Upper lobe of left lung (tissue), 6 donors: ENCODE measurements at regions not wholly inside any gene's neighbourhood (a gene's known extent, or its start where the extent isn't known, plus 50 kb on each side); places are given as distances from the start of the nearest gene placed in this dataset.

Experiments used
- ATAC-seq, 2 donors: fragments of 200-7000 bp; cut with Tn5 transposase; one replicate each; pipeline ENCODE4 v1.9.1; 2022; ENCODE audit warnings: mild to moderate bottlenecking in 2 of 2, moderate library complexity in 2 of 2; ENCODE audit not compliant: low FRiP score in 2 of 2
- DNase-seq, 2 donors: peaks; one replicate each; pipeline ENCODE4 v3.0.0-alpha.2; 2019 to 2020
- H3K27ac ChIP-seq, 4 donors: fragments of 200-600 bp; sonication (generic); one replicate each; pipeline ENCODE4 v1.5.1; 2016 to 2019
- H3K27me3 ChIP-seq, 4 donors: fragments of 200-600 bp; sonication (generic); one replicate each; pipeline ENCODE4 v1.5.1; 2017 to 2019
- H3K36me3 ChIP-seq, 4 donors: fragments of 200-600 bp; sonication (generic); one replicate each; pipeline ENCODE4 v1.5.1; 2016 to 2019
- H3K4me1 ChIP-seq, 4 donors: fragments of 200-600 bp; sonication (generic); one replicate each; pipeline ENCODE4 v1.5.1; 2018 to 2019
- H3K4me3 ChIP-seq, 4 donors: fragments of 200-600 bp; sonication (generic); one replicate each; pipeline ENCODE4 v1.5.1; 2017 to 2019; ENCODE audit warnings: mild to moderate bottlenecking in 2 of 4, moderate library complexity in 1 of 4
- H3K9me3 ChIP-seq, 4 donors: fragments of 200-600 bp; sonication (generic); one replicate each; pipeline ENCODE4 v1.5.1; 2018 to 2019
- EP300 ChIP-seq, 4 donors: sonication (generic); formaldehyde crosslinking; IDR thresholded peaks; one replicate each; pipeline ENCODE4 v1.5.1; 2017; ENCODE audit warnings: antibody characterized with exemption in 4 of 4, control low read depth in 2 of 4
- POLR2A ChIP-seq, 4 donors: fragments of 450-650 bp; IDR thresholded peaks; one replicate each; pipeline ENCODE4 v1.5.1; 2016 to 2017; ENCODE audit warnings: antibody characterized with exemption in 4 of 4, mild to moderate bottlenecking in 2 of 4
- POLR2AphosphoS5 ChIP-seq, 2 donors: sonication (generic); formaldehyde crosslinking; IDR thresholded peaks; one replicate each; pipeline ENCODE4 v1.5.1; 2017; ENCODE audit warnings: antibody characterized with exemption in 2 of 2
- WGBS, 2 donors: methylation state at CpG; one replicate each; pipeline ENCODE4 v1.1.5; 2017 to 2018; 5-methylcytosine and 5-hydroxymethylcytosine counted together
- TF ChIP-seq, protein P1 (sequence below), 6 experiments: fragments of 450-650 bp in 4 of 6; fragments of 200-600 bp in 2 of 6; sonication (generic) in 2 of 6; IDR thresholded peaks; one replicate each; pipeline ENCODE4 v1.5.1; 2016 to 2019; ENCODE audit warnings: antibody characterized with exemption in 6 of 6
- donor health status: DM: no; HTN: no; CAD: no; lungs with moderate emphysema.
- donor health status: DM: no; HTN: yes; CAD: no; lungs with severe emphysema.

DNA sequence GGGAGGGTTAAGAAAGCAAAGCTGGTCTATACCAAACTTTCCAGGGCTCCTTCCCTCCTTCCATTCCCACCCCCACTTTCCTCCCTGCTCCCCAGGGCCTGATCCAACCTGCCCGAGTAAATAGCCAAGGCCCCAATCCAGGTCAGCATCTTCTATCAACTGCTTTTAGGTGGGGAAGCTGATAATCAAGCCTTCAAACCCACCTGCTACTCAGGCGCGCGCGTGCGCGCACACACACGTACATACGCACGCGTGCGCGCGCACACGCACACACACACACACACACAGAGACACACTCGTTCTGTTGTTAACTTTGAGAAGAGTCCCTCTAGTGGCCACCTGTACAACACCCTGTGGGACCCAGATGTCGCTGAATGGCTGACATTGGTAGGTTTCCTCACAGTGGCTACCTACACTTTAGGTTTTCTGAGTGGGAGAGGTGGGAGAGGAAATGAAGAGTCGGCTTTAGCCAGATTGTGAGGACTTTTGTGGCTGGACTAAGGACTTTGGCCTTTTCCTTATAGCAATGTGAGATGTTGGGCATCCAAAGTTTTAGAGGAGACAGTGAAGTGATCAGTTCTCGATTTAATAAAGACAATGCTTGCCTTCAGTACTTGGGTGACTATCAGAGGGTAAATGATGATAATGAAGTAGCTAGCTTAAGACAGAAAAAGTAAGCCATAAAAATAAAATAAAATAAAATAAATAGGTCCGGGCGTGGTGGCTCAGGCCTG is 179.9 kb upstream of the C2CD4B start:
- TF ChIP-seq, protein P1, sequence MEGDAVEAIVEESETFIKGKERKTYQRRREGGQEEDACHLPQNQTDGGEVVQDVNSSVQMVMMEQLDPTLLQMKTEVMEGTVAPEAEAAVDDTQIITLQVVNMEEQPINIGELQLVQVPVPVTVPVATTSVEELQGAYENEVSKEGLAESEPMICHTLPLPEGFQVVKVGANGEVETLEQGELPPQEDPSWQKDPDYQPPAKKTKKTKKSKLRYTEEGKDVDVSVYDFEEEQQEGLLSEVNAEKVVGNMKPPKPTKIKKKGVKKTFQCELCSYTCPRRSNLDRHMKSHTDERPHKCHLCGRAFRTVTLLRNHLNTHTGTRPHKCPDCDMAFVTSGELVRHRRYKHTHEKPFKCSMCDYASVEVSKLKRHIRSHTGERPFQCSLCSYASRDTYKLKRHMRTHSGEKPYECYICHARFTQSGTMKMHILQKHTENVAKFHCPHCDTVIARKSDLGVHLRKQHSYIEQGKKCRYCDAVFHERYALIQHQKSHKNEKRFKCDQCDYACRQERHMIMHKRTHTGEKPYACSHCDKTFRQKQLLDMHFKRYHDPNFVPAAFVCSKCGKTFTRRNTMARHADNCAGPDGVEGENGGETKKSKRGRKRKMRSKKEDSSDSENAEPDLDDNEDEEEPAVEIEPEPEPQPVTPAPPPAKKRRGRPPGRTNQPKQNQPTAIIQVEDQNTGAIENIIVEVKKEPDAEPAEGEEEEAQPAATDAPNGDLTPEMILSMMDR (IDR thresholded peaks at IDR 0.05): peak; percentile 29 to 65 (median 53)
- no peak for TF ChIP-seq POLR2A (IDR thresholded peaks at IDR 0.05)
- Histone ChIP-seq H3K27ac (no peak overlapping the region), H3K36me3 (no peaks in the 10 kb centered on the region), H3K27me3 (no peaks in the 10 kb centered on the region), H3K4me3 (peak overlapping the region in 2 of 4 donors; percentile 18 to 24), H3K4me1 (peaks cover 0 to 4% (median 0%) of the 10 kb centered on the region in 4 donors), H3K9me3 (peaks cover 0 to 4% (median 0%) of the 10 kb centered on the region in 4 donors)
- WGBS, 2 donors: 46 to 50% methylated on average over 21 of the region's 21 CpGs
- ATAC-seq (peak in 1 of 2 donors; percentile 88), DNase-seq (peak; percentile 51 to 70)

- Histone ChIP-seq H3K27ac (no peak overlapping the region), H3K27me3 (no peaks in the 10 kb centered on the region), H3K4me1 (peaks cover 0 to 4% (median 0%) of the 10 kb centered on the region in 4 donors), H3K9me3 (peaks cover 0 to 4% (median 0%) of the 10 kb centered on the region in 4 donors), H3K4me3 (no peak overlapping the region), H3K36me3 (no peaks in the 10 kb centered on the region)
- TF ChIP-seq POLR2A (IDR thresholded peaks at IDR 0.05): no peak
- TF ChIP-seq EP300 (IDR thresholded peaks at IDR 0.05): no peak
- TF ChIP-seq POLR2AphosphoS5 (IDR thresholded peaks at IDR 0.05): no peak
- TF ChIP-seq, protein P1 (IDR thresholded peaks at IDR 0.05): no peak
- ATAC-seq: no peak
- WGBS, 2 donors: 63 to 70% methylated on average over 1 of the region's 1 CpG
- DNase-seq: no peak
Measured at GRCh38 chr15:62346168-62346567, 181.1 kb upstream of the C2CD4B start.

DNA sequence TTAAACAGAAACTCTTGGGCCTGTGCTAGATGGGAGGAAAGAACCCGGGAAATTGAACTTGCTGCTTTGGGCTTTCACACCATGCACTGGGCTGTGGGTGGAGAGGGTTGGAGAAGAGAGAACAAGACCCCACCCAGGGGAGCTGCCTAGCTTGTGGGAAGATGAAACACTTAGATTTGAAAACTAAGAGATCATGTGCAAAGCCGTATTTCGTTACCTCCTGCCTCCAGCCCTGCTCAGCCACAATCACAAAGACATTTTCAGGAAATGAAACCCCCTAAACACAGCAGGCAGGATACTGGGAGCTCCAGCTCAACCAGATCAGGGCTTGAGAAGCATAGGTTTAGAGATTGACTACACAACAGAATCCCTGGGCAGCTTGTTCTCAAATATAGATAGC is 183.0 kb upstream of the C2CD4B start:
- Histone ChIP-seq H3K4me3 (no peak overlapping the region), H3K4me1 (peaks cover 0 to 4% (median 0%) of the 10 kb centered on the region in 4 donors), H3K9me3 (peaks cover 0 to 4% (median 0%) of the 10 kb centered on the region in 4 donors), H3K36me3 (no peaks in the 10 kb centered on the region), H3K27me3 (no peaks in the 10 kb centered on the region), H3K27ac (no peak overlapping the region)
- ATAC-seq: no peak
- no peak for DNase-seq
- TF ChIP-seq POLR2A (IDR thresholded peaks at IDR 0.05) (no peak), EP300 (IDR thresholded peaks at IDR 0.05) (no peak), POLR2AphosphoS5 (IDR thresholded peaks at IDR 0.05) (no peak)
- TF ChIP-seq, protein P1 (IDR thresholded peaks at IDR 0.05): no peak
- 79 to 85% methylated on average over 3 of the region's 3 CpGs for WGBS, 2 donors

DNA sequence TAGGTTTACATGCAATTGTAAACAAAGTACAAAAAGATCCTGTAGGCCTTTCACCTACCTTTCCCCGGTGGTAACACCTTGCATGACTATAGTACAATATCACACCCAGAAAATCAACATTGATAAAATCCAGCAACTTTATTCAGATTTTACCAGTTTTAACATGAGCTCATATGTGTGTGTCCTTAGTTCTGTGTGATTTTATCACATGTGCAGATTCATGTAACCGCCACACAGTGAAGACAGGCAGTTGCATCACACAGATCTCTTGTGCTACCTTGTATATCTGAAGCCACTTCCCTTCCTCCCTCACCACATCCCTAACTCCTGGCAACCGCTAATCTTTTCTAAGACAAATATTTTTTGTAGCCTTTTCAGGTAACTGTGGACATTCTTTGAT is 183.5 kb upstream of the C2CD4B start:
- Histone ChIP-seq H3K9me3 (peaks cover 0 to 4% (median 0%) of the 10 kb centered on the region in 4 donors), H3K4me3 (no peak overlapping the region), H3K4me1 (peaks cover 0 to 4% (median 0%) of the 10 kb centered on the region in 4 donors), H3K27me3 (no peaks in the 10 kb centered on the region), H3K27ac (no peak overlapping the region), H3K36me3 (no peaks in the 10 kb centered on the region)
- TF ChIP-seq EP300 (IDR thresholded peaks at IDR 0.05): no peak
- no peak for TF ChIP-seq POLR2AphosphoS5 (IDR thresholded peaks at IDR 0.05)
- TF ChIP-seq POLR2A (IDR thresholded peaks at IDR 0.05): no peak
- TF ChIP-seq, protein P1 (IDR thresholded peaks at IDR 0.05): no peak
- 71 to 80% methylated on average over 3 of the region's 3 CpGs for WGBS, 2 donors
- no peak for ATAC-seq
- DNase-seq: no peak

DNA sequence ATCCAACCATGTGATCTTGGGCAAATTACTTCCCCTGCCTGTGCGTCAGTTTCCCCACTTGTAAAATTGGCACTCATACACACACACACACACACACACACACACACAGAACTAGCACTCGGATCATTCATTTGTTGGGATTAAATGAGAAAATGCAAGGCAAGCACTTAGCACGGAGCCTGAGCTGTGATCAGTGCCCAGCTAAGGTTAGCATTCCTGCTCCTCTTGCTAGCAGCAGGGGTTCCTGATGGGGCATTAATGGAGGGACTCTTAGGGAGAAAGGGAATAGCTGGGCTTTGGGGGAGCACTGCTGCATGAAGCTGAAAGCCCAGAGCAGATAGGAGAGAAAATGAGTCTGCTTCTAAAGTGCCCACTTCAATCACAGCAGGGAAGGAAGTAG is 187.7 kb upstream of the C2CD4B start:
- WGBS, 2 donors: 76 to 79% methylated on average over 3 of the region's 3 CpGs
- Histone ChIP-seq H3K27ac (no peak overlapping the region), H3K4me3 (no peak overlapping the region), H3K9me3 (no peaks in the 10 kb centered on the region), H3K4me1 (no peaks in the 10 kb centered on the region), H3K36me3 (no peaks in the 10 kb centered on the region), H3K27me3 (no peaks in the 10 kb centered on the region)
- DNase-seq: no peak
- TF ChIP-seq POLR2AphosphoS5 (IDR thresholded peaks at IDR 0.05) (no peak), EP300 (IDR thresholded peaks at IDR 0.05) (no peak)
- ATAC-seq: no peak
